ENCODE measurements at regions not wholly inside any gene's neighbourhood (a gene's known extent, or its start where the extent isn't known, plus 50 kb on each side); places are given as distances from the start of the nearest gene placed in this dataset.

DNA sequence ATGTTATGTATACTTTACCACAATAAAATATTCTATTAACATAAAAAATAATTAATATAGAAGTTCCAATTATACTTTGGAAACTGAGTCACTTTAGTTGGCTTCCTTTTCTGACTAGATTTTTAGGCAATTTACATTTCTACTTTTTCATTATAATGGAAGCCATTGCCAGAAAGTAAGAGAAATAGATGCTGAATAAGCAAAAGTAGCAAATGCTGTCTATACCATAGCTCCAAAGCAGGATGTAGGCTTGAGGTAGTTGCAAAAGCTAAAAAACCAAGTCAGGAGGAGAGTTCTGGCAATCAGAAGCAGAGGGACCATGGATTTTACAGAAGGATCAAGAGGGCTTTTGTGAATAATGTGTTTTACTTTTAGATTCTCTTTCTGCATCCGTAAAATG is 262.4 kb upstream of the TMEM229A start:
- H3K27ac ChIP-seq (ENCODE audit: extremely low read depth, low read depth, low read length), result no peak overlapping the region
- in situ Hi-C loops (cut with MboI), result no loop called here
- no peak overlapping the region for H2AFZ ChIP-seq (ENCODE audit: low read depth, low read length)
- FAIRE-seq, result no peak
- no peaks in the 10 kb centered on the region for H3K4me1 ChIP-seq (replicated peaks in 1 of 2; ENCODE audit: control insufficient read depth in 2 of 2, insufficient read depth in 2 of 2, low read length in 2 of 2)
- H3K4me2 ChIP-seq (ENCODE audit: insufficient read depth, low read length), result no peak overlapping the region
- BruUV-seq (replicated peaks), result no TSS peak
- ChIA-PET POLR2A (no interaction called here), CTCF (ENCODE audit: low intra/inter-chr PET ratio) (no interaction called here)
- no peak overlapping the region for H3K4me3 ChIP-seq
- no peak for DNase-seq (ENCODE audit: extremely low read depth in 1 of 4, low spot score in 3 of 4)
- intact Hi-C loops (cut with micrococcal nuclease), result no loop called here
- no peaks in the 10 kb centered on the region for H3K36me3 ChIP-seq (ENCODE audit: control insufficient read depth, insufficient read depth, low read length)
- no peak for ATAC-seq
- WGBS (ENCODE audit: insufficient coverage, low coverage, missing lambda C conversion rate), result 12% methylated on average over 1 of the region's 1 CpG
- no peaks in the 10 kb centered on the region for H3K27me3 ChIP-seq (ENCODE audit: control insufficient read depth in 2 of 2, insufficient read depth in 2 of 2, low read length in 2 of 2)
- H3K9me3 ChIP-seq (replicated peaks; ENCODE audit: control insufficient read depth, insufficient read depth, low read depth, low read length), result no peaks in the 10 kb centered on the region
- no peaks in the 10 kb centered on the region for H3K79me2 ChIP-seq (ENCODE audit: control insufficient read depth, insufficient read depth, low read length)
- no peak overlapping the region for H3K9ac ChIP-seq (ENCODE audit: insufficient read depth in 1 of 2, low read depth in 2 of 2, low read length in 2 of 2)
- H3K9me1 ChIP-seq (ENCODE audit: control insufficient read depth, insufficient read depth, low read length), result no peaks in the 10 kb centered on the region
- H4K20me1 ChIP-seq (replicated peaks; ENCODE audit: control insufficient read depth, insufficient read depth, low read length), result no peaks in the 10 kb centered on the region
- TF ChIP-seq SLC30A9 (CRISPR knock-in tag; IDR thresholded peaks at IDR 0.05), result no peak
- TF ChIP-seq TAF9B (IDR thresholded peaks at IDR 0.05; ENCODE audit: partially characterized antibody), result no peak
- TF ChIP-seq SRSF7 (optimal IDR thresholded peaks at IDR 0.05; ENCODE audit: low read depth, low read length), result no peak
- TF ChIP-seq, protein P1, sequence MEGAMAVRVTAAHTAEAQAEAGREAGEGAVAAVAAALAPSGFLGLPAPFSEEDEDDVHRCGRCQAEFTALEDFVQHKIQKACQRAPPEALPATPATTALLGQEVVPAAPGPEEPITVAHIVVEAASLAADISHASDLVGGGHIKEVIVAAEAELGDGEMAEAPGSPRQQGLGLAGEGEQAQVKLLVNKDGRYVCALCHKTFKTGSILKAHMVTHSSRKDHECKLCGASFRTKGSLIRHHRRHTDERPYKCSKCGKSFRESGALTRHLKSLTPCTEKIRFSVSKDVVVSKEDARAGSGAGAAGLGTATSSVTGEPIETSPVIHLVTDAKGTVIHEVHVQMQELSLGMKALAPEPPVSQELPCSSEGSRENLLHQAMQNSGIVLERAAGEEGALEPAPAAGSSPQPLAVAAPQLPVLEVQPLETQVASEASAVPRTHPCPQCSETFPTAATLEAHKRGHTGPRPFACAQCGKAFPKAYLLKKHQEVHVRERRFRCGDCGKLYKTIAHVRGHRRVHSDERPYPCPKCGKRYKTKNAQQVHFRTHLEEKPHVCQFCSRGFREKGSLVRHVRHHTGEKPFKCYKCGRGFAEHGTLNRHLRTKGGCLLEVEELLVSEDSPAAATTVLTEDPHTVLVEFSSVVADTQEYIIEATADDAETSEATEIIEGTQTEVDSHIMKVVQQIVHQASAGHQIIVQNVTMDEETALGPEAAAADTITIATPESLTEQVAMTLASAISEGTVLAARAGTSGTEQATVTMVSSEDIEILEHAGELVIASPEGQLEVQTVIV (CRISPR knock-in tag; IDR thresholded peaks at IDR 0.05; ENCODE audit: borderline replicate concordance), result no peak
- no peak for TF ChIP-seq SMAD4 (CRISPR knock-in tag; conservative IDR thresholded peaks at IDR 0.05)
- TF ChIP-seq GTF2E2 (tag; IDR thresholded peaks at IDR 0.05), result no peak
- TF ChIP-seq HIVEP1 (CRISPR knock-in tag; IDR thresholded peaks at IDR 0.05), result no peak
- TF ChIP-seq EWSR1 (IDR thresholded peaks at IDR 0.05; ENCODE audit: borderline replicate concordance, low read depth, partially characterized antibody), result no peak
- TF ChIP-seq ZNF239 (CRISPR knock-in tag; IDR thresholded peaks at IDR 0.05), result no peak
- TF ChIP-seq MAFF (IDR thresholded peaks at IDR 0.05; ENCODE audit: low read length), result peak; percentile 55; the same call in 1 of the 2 replicates
- no peak for TF ChIP-seq DDX20 (tag; IDR thresholded peaks at IDR 0.05; ENCODE audit: low read depth)
- TF ChIP-seq, protein P2, sequence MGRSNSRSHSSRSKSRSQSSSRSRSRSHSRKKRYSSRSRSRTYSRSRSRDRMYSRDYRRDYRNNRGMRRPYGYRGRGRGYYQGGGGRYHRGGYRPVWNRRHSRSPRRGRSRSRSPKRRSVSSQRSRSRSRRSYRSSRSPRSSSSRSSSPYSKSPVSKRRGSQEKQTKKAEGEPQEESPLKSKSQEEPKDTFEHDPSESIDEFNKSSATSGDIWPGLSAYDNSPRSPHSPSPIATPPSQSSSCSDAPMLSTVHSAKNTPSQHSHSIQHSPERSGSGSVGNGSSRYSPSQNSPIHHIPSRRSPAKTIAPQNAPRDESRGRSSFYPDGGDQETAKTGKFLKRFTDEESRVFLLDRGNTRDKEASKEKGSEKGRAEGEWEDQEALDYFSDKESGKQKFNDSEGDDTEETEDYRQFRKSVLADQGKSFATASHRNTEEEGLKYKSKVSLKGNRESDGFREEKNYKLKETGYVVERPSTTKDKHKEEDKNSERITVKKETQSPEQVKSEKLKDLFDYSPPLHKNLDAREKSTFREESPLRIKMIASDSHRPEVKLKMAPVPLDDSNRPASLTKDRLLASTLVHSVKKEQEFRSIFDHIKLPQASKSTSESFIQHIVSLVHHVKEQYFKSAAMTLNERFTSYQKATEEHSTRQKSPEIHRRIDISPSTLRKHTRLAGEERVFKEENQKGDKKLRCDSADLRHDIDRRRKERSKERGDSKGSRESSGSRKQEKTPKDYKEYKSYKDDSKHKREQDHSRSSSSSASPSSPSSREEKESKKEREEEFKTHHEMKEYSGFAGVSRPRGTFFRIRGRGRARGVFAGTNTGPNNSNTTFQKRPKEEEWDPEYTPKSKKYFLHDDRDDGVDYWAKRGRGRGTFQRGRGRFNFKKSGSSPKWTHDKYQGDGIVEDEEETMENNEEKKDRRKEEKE (IDR thresholded peaks at IDR 0.05; ENCODE audit: borderline replicate concordance in 1 of 2, control insufficient read depth in 1 of 2, low read depth in 2 of 2, low read length in 1 of 2), result no peak
- TF ChIP-seq MAFG (tag; conservative IDR thresholded peaks at IDR 0.05), result peak; percentile 58
- no peak for TF ChIP-seq KAT7 (CRISPR knock-in tag; IDR thresholded peaks at IDR 0.05; ENCODE audit: borderline replicate concordance)
- no peak for TF ChIP-seq PML (IDR thresholded peaks at IDR 0.05; ENCODE audit: low read length)
- TF ChIP-seq ZNF274 (IDR thresholded peaks at IDR 0.05; ENCODE audit: borderline replicate concordance, low read depth, low read length), result no peak
- TF ChIP-seq MAFK (IDR thresholded peaks at IDR 0.05; ENCODE audit: low read length), result peak; percentile 53; the same call in 1 of the 2 replicates
- no peak for TF ChIP-seq NCOA2 (IDR thresholded peaks at IDR 0.05; ENCODE audit: partially characterized antibody in 2 of 2)
- TF ChIP-seq XRCC3 (IDR thresholded peaks at IDR 0.05), result no peak
- TF ChIP-seq C11orf30 (IDR thresholded peaks at IDR 0.05; ENCODE audit: low read depth), result peak; percentile 55; the same call in 1 of the 2 replicates

Measured in K562 (cell line).